ENCODE measurements at regions not wholly inside any gene's neighbourhood (a gene's known extent, or its start where the extent isn't known, plus 50 kb on each side); places are given as distances from the start of the nearest gene placed in this dataset.

DNA sequence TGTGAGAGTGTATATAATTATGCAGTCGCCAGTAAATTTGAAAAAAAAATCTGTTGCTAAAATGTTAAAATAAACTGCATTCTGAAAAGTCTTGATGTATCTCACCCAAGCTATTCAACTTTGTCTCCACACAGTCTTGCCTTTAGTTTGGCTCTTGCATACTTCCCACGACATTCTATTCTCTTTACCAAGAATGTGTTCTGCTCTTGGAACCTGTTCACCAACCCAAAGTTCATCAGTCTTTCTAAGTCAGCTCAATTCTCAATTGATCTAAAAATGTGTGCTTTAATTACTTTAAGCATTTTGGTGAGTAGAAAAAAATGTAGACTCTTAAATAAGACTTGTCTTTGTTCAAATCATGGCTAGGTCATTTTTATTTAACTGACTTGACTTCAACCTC, 657.7 kb upstream of the TBL1XR1 start (continued):
- TF ChIP-seq SUZ12 (IDR thresholded peaks at IDR 0.05; ENCODE audit: low read length) (no peak), RXRA (IDR thresholded peaks at IDR 0.05; ENCODE audit: insufficient read depth, low read depth, low read length) (no peak), BACH1 (IDR thresholded peaks at IDR 0.05; ENCODE audit: low read length) (no peak), TBP (IDR thresholded peaks at IDR 0.05; ENCODE audit: low read depth, low read length) (no peak), NANOG (IDR thresholded peaks at IDR 0.05; ENCODE audit: insufficient read depth, low read depth, low read length, poor library complexity, severe bottlenecking) (no peak), KDM5A (IDR thresholded peaks at IDR 0.05; ENCODE audit: low read length) (no peak), SIRT6 (IDR thresholded peaks at IDR 0.05; ENCODE audit: low read length) (no peak)
